ENCODE measurements at regions not wholly inside any gene's neighbourhood (a gene's known extent, or its start where the extent isn't known, plus 50 kb on each side); places are given as distances from the start of the nearest gene placed in this dataset.

DNA sequence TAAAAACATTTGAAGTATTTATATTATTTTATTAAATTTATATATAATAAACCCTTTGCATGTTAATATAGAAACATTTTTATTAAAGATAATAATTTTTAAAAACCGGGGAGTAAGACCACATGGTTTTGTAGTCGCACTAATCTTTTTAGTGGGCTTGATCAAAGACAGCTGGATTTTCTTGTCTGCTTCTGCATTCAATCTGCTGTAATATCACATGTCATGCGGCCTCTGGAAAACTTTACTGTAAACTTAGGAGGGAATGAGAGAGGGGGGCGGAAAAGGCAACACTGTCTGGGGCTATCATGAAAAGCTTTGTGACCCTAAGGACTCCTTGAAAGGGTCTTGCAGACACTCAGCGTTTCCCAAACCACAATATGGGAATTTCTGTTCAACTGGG, 62.8 kb upstream of the NLGN4X start:
- TF ChIP-seq MAZ (IDR thresholded peaks at IDR 0.05; ENCODE audit: borderline replicate concordance, low read depth, low read length) (no peak), SMC3 (IDR thresholded peaks at IDR 0.05) (no peak), ELK1 (IDR thresholded peaks at IDR 0.05; ENCODE audit: low read depth, low read length) (no peak), EP300 (IDR thresholded peaks at IDR 0.05) (no peak), POLR2A (IDR thresholded peaks at IDR 0.05; ENCODE audit: low read length) (no peak), FOSL2 (IDR thresholded peaks at IDR 0.05) (no peak), FOSL2 (CRISPR knock-in tag; IDR thresholded peaks at IDR 0.05) (no peak), CHD2 (IDR thresholded peaks at IDR 0.05; ENCODE audit: low read length, partially characterized antibody) (no peak), HOXB5 (CRISPR knock-in tag; IDR thresholded peaks at IDR 0.05) (no peak), HDAC2 (IDR thresholded peaks at IDR 0.05) (no peak)
- TF ChIP-seq, protein P1, sequence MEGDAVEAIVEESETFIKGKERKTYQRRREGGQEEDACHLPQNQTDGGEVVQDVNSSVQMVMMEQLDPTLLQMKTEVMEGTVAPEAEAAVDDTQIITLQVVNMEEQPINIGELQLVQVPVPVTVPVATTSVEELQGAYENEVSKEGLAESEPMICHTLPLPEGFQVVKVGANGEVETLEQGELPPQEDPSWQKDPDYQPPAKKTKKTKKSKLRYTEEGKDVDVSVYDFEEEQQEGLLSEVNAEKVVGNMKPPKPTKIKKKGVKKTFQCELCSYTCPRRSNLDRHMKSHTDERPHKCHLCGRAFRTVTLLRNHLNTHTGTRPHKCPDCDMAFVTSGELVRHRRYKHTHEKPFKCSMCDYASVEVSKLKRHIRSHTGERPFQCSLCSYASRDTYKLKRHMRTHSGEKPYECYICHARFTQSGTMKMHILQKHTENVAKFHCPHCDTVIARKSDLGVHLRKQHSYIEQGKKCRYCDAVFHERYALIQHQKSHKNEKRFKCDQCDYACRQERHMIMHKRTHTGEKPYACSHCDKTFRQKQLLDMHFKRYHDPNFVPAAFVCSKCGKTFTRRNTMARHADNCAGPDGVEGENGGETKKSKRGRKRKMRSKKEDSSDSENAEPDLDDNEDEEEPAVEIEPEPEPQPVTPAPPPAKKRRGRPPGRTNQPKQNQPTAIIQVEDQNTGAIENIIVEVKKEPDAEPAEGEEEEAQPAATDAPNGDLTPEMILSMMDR (IDR thresholded peaks at IDR 0.05) = no peak
